NCI-H2107 treated with DMSO at 0.1 percent for 48 hours (cell line): ENCODE measurements at regions not wholly inside any gene's neighbourhood (a gene's known extent, or its start where the extent isn't known, plus 50 kb on each side); places are given as distances from the start of the nearest gene placed in this dataset.
"Not testable (repeated sequence)": the region's sequence is repeated elsewhere in the genome, so short reads cannot be mapped to it uniquely, and the experiment has no call there.

Experiments used
- DNase-seq: peaks from one replicate; lab custom pipeline; 2025; ENCODE audit not compliant: unreplicated experiment; lab: John Stamatoyannopoulos, UW

GRCh38 chr9:78707080-78707479 lies 410.2 kb downstream of the PSAT1 start:
- DNase-seq = no peak

DNA sequence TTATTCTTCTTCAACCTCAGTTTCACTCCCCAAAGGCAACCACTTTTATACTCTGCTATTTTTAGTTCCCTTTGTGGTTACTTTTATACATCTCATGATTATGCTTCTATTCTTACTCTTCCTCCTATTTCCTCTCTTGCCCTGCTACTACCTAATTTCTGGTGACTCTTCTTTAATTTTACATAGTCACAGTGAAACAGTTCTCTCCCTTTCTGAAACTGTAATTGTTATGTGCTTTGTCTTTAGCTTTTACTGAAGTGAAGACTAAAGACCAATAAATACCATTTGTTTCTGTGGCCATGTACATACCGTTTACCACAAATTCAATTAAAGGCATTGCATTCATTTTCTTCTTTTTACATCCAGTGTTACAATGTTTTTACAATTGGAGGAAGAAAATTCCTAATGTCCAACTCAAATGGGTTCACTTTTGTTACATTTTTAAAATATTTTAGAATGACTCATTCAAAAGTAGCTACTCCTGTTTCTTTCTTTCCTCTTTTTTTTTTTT lies 410.6 kb downstream of the PSAT1 start:
- no peak for DNase-seq

- DNase-seq = no peak
Observed at GRCh38 chr9:78712903-78713613, 416.1 kb downstream of the PSAT1 start.

- no peak for DNase-seq
Observed at GRCh38 chr9:78713614-78714405, 416.9 kb downstream of the PSAT1 start.

- DNase-seq = no peak
Observed at GRCh38 chr9:78714576-78714975, 417.7 kb downstream of the PSAT1 start.

DNA sequence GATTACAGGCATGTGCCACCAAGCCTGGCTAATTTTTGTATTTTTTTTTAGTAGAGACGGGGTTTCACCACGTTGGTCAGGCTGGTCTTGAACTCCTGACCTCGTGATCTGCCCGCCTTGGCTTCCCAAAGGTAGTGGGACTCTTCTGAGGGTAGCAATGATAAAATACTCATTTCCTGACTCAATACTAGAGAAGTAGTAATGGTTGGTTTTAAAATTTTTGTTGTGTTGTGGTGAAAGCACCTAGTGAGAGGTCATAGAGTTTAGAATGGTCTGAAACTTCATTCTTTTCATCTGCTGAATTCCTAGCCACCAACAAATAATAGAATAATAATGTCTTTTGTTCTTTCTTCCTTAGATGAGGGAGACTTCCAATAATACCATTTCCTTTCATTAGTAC lies 422.1 kb downstream of the PSAT1 start:
- not testable (repeated sequence) for DNase-seq

GRCh38 chr9:78724896-78725295 lies 428.0 kb downstream of the PSAT1 start:
- no peak for DNase-seq

DNA sequence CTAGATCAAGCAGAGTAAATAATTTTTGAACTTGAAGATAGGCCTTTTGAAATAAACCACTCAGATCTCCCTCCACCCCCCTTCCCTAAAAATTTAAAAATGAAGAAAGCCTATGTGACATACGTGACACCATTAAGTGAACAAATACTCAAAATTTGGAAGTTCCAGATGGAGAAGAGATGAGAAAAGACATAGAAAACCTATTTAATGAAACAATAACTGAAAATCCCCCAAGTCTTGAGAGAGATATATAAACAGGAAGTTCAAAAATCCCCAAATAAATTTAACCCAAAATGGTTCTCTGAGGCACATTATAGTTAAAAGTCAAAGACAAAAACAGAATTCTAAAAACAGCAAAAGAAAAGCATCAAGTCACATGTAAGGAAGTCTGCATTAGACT lies 428.6 kb downstream of the PSAT1 start:
- DNase-seq = no peak

DNA sequence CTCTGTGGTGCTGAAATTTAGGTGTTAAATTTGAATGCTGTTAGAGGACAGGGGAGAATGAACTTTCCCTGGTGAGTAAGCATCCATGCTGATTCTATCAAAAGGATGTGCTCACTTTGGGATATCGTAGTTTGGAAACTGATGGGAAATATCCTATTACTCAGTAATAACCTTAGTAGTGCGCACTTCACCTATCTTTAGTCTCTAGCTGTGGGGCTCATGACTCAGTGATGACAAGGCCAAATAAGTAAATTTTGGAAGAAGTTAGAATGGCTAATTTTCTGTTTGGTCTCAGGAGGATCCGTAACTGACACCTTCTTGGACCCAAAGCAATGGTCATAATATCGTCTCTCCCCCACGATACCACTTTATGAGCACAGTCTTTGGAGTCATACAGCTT lies 448.4 kb downstream of the PSAT1 start:
- no peak for DNase-seq

GRCh38 chr9:78746010-78746409 lies 449.1 kb downstream of the PSAT1 start:
- DNase-seq = peak; percentile 94

DNA sequence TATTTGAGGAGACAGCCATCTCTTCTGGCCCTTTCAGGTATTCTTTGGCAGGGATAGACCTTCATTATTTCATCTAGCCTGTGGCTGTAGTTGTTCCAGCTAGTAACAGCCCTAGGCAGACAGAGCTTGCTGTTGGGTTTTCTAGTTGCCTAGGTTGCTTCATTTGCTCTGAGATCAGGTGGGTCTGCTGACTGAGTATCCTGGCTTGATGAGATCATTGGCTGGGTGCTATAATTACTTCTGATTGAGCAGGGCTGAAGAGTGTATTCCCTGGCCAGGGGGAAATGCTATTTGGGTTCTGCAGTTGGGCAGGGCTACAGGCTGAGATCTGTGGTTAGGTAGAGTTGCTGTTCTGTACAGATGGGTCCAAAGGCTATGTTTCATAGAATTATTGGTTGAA lies 456.1 kb downstream of the PSAT1 start:
- DNase-seq = no peak

DNA sequence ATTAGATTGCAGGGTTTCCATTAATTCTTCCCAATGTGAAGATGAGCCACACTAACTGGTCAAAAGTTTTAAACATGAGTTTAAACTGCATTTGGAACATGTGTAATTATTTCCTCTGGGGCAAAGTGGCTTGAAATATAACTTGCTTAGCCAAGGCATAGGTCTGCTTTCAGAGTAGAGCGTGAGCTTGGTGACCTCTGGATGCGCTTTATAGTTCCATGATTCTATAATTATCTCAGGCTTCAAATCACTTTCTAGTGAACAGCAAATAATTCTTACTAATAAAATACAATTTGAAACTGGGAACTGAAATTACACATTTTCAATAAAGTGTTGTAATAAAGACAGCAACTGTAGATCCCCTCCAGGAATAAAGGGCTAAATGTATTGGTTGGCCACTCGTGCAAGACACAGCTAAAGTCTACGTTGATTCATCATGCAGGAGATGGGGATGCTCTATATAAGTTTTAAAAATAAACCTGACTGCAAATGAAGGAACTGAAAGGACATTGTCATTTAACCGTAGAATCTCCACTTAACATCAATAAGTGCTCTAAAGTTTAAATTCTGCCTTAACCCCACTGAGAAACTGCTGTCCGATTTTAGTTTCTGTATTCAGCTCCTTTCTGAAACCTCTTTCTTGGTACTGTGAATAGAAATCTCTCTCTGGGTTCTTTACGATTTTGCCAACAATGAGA lies 460.0 kb downstream of the PSAT1 start:
- DNase-seq = no peak

DNA sequence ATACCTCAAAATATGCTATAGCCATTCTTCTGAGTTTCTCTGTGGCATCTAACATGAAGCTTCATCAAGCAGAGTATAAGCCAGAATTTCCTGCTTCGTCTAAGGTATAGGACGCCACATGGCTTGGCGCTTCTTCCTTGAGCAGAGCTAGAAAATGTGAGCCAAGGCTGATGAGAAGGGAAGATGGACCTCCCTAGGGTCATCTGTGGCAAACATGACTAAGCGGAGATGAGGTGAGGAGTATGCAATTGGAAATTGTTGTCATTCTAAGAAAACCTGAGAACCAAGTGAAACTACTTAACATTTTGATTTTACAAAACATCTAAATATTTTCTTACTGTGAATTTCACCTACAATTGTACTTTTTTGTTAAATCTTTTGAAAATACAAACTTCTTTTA lies 466.5 kb downstream of the PSAT1 start:
- no peak for DNase-seq

DNA sequence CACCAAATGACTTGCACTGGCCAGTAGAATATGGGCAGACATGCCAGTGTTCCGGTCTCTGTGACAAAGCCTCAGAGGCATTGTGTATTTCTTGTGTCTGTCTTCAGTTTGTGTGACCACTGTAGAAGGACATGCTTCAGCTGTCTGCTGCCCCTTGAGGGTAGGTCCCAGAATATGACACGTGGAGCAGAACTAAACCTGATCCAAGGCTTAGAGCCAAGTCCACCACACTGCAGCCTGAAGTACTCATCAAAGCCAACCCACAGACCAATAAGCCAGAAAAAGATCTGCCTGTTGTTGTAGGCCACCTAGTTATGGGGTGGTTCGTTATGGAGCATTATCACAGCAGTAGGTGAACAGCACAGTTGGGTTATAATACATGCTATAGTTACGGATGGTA lies 468.9 kb downstream of the PSAT1 start:
- no peak for DNase-seq

- DNase-seq = no peak
Observed at GRCh38 chr9:78767490-78767889, 470.6 kb downstream of the PSAT1 start.

- no peak for DNase-seq
Observed at GRCh38 chr9:78769690-78770089, 472.8 kb downstream of the PSAT1 start.

- peak; percentile 38 for DNase-seq
Observed at GRCh38 chr9:78775211-78775610, 478.3 kb downstream of the PSAT1 start.

DNA sequence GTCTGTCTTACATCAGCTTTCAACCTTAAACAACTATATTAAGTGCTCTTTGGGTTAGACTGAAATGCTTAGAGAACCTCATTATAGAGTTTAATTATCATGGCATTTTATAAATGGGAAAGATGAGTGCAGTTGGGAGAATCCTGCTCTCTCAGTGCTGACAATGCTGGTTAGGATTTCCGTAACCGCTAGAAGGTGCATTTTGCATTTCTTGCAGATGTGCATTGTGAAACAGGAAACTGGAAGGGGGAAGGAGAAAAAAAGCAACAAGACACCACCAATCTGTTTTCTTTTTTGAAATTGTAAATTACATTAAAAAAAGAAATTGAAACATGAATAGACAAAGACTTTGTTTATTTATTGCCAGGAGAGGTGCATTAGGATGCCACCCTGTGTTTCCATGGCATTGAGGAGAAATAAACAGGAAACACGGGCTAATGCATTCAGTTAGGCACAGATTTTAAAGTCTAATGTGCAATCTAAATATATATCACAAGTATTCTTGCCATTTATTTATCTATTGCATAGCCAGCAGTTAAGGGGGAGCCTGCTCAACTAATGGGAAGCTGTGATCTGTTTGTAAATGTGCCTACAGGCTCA lies 478.9 kb downstream of the PSAT1 start:
- peak; percentile 28 for DNase-seq

DNA sequence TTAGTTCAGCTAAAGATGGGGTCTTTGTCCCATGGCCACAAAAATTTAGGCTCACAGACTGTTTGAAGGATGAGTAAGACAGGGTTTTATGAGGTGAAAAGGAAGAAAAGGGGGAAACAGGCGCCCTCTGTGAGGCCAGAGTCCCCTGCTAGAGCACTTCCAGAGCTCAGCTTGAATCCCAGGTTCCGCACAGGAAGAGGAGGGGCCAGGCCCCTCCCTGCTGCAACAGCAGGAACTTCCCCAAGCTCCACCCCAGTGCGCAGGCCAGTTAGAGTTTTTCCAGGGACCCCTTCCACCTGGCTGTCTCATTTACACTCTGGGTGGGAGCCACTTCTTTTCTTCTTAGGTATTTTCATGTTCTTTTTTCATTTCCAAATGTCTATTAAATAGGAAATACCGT lies 480.8 kb downstream of the PSAT1 start:
- DNase-seq = no peak

GRCh38 chr9:78778318-78778717 lies 481.4 kb downstream of the PSAT1 start:
- DNase-seq = no peak

DNA sequence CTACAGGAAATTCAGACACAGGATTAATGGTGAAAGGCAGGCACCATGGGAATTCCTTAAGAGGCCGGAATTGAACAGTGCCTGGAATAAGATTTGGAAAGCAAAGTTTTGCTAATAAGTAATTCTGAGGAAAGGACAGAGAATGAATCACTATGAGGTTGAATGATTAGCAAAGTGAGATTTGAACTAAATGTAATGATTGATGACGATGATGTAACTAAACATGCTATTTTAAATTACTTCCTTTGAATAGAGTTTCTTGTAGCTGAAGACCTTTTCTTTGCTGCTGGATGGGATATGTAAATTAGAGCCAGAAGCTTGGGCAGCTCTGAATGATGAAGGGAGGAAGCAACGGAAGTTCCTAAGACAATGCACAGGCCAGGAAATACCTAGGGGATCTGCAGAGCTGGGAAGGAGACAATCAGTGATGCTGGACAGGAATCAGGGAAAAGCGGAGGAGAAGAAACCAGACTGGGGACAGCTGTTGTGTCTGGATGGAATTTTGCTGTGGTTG lies 482.0 kb downstream of the PSAT1 start:
- DNase-seq = no peak
